ENCODE measurements at regions not wholly inside any gene's neighbourhood (a gene's known extent, or its start where the extent isn't known, plus 50 kb on each side); places are given as distances from the start of the nearest gene placed in this dataset.

DNA sequence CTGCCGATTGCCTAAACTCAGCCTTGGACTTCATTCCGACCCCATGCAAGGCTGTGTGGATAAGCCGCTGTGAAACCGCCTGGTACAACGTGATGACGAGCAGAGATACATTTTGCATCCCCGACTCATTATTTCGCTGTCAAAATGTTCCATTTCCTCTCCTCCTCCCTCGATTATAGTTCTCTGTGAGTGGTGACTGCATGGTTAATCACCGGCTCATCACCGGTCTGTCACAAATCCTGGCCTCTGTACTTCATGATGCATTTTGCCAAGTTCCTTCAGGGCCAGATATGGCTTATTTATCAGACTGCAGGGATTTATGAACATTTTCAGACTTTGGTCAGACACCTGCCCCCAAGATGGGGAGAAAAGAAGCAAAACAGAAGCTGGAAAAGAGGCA, 461.6 kb upstream of the DPP6 start:
- no peaks in the 10 kb centered on the region for H3K4me1 ChIP-seq
- no peak overlapping the region for H3K4me3 ChIP-seq (ENCODE audit: low read depth, low read length)
- H3K36me3 ChIP-seq: no peaks in the 10 kb centered on the region
- DNase-seq: no peak
- peaks cover 26% of the 10 kb centered on the region for H3K27me3 ChIP-seq
- TF ChIP-seq, protein P1, sequence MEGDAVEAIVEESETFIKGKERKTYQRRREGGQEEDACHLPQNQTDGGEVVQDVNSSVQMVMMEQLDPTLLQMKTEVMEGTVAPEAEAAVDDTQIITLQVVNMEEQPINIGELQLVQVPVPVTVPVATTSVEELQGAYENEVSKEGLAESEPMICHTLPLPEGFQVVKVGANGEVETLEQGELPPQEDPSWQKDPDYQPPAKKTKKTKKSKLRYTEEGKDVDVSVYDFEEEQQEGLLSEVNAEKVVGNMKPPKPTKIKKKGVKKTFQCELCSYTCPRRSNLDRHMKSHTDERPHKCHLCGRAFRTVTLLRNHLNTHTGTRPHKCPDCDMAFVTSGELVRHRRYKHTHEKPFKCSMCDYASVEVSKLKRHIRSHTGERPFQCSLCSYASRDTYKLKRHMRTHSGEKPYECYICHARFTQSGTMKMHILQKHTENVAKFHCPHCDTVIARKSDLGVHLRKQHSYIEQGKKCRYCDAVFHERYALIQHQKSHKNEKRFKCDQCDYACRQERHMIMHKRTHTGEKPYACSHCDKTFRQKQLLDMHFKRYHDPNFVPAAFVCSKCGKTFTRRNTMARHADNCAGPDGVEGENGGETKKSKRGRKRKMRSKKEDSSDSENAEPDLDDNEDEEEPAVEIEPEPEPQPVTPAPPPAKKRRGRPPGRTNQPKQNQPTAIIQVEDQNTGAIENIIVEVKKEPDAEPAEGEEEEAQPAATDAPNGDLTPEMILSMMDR (IDR thresholded peaks at IDR 0.05; ENCODE audit: low read depth, low read length): no peak
- no peaks in the 10 kb centered on the region for H3K9me3 ChIP-seq

GRCh38 chr7:153607354-153607753, 444.8 kb upstream of the DPP6 start:
- DNase-seq: no peak
- H3K4me1 ChIP-seq: no peaks in the 10 kb centered on the region
- peaks cover 6% of the 10 kb centered on the region; the same call in 1 of the 2 replicates for H3K27me3 ChIP-seq
- H3K4me3 ChIP-seq (ENCODE audit: low read depth, low read length): no peak overlapping the region
- H3K9me3 ChIP-seq: no peaks in the 10 kb centered on the region
- H3K36me3 ChIP-seq: no peaks in the 10 kb centered on the region
- TF ChIP-seq, protein P1 (IDR thresholded peaks at IDR 0.05; ENCODE audit: low read depth, low read length): no peak

DNA sequence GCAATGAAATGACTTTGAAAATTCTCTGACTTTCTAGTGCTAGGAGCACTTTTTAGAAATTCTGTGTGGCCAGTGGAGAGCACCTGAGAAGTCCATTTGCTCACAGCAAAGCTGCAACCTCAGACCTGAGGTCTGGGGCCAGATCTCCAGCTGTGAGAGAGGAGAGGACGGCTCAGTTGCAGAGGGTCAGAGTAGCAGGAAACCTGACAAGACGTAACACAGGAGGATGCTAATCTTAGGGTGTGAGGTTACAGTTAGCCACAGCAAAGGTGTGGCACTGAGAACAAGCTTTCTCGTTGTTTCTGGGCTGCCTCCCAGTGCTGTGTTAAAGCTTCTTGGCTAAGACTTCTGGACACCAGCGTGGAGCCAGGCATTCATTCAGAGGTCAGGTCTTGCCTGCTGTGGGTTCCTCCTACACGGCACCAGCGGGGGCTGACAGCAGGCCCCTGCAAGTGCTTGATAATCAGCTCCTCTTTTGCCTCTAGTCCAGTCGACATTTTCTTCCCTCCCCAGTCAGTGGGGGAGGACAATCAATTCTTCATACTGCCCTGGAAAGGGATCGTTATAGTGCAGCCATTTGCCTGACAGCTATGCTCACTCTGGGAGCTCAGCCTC, 435.4 kb upstream of the DPP6 start:
- no peaks in the 10 kb centered on the region for H3K36me3 ChIP-seq
- no peaks in the 10 kb centered on the region for H3K4me1 ChIP-seq
- no peak overlapping the region for H3K4me3 ChIP-seq (ENCODE audit: low read depth, low read length)
- H3K9me3 ChIP-seq: no peaks in the 10 kb centered on the region
- TF ChIP-seq, protein P1 (IDR thresholded peaks at IDR 0.05; ENCODE audit: low read depth, low read length): no peak
- H3K27me3 ChIP-seq: no peaks in the 10 kb centered on the region
- DNase-seq: no peak

GRCh38 chr7:153627323-153627722, 424.9 kb upstream of the DPP6 start:
- H3K27me3 ChIP-seq: peaks cover 3% of the 10 kb centered on the region; the same call in 1 of the 2 replicates
- TF ChIP-seq, protein P1 (IDR thresholded peaks at IDR 0.05; ENCODE audit: low read depth, low read length): no peak
- H3K9me3 ChIP-seq: no peaks in the 10 kb centered on the region
- no peak overlapping the region for H3K4me3 ChIP-seq (ENCODE audit: low read depth, low read length)
- no peaks in the 10 kb centered on the region for H3K4me1 ChIP-seq
- DNase-seq: no peak
- no peaks in the 10 kb centered on the region for H3K36me3 ChIP-seq

GRCh38 chr7:153628406-153628805, 423.8 kb upstream of the DPP6 start:
- Histone ChIP-seq H3K36me3 (no peaks in the 10 kb centered on the region), H3K27me3 (peaks cover 3% of the 10 kb centered on the region; the same call in 1 of the 2 replicates), H3K4me1 (no peaks in the 10 kb centered on the region), H3K4me3 (ENCODE audit: low read depth, low read length) (no peak overlapping the region), H3K9me3 (no peaks in the 10 kb centered on the region)
- DNase-seq: no peak
- TF ChIP-seq, protein P1 (IDR thresholded peaks at IDR 0.05; ENCODE audit: low read depth, low read length): no peak

- no peaks in the 10 kb centered on the region for H3K4me1 ChIP-seq
- H3K4me3 ChIP-seq (ENCODE audit: low read depth, low read length): no peak overlapping the region
- no peaks in the 10 kb centered on the region for H3K9me3 ChIP-seq
- H3K27me3 ChIP-seq: peaks cover 3% of the 10 kb centered on the region; the same call in 1 of the 2 replicates
- TF ChIP-seq, protein P1 (IDR thresholded peaks at IDR 0.05; ENCODE audit: low read depth, low read length): no peak
- no peak for DNase-seq
- no peaks in the 10 kb centered on the region for H3K36me3 ChIP-seq
These were observed 423.4 kb upstream of the DPP6 start for GRCh38 chr7:153628825-153629224.
